ENCODE measurements at regions not wholly inside any gene's neighbourhood (a gene's known extent, or its start where the extent isn't known, plus 50 kb on each side); places are given as distances from the start of the nearest gene placed in this dataset.

DNA sequence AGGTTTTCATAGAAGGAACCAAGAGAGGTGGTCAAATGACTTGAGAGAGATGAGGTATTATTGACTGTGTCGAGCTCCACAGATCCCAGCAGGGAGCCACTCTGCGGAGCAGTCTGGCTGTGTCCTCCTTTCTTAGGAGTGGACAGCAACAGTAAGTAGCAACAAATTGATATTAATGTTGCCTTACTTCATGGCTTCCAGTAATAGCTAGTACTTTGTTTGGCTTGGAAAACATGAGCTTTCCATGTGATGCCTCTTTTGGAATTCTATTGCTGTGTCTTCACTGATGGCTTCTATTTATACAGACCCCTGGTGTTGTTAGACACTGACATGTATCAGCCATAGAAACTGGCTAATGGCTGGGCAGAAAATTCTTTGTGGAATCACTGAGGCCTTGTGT, 531.2 kb upstream of the CCDC196 start:
- no peak overlapping the region for H2AFZ ChIP-seq (ENCODE audit: low read length)
- H3K9me3 ChIP-seq (ENCODE audit: low read depth, low read length), result no peaks in the 10 kb centered on the region
- no peak overlapping the region for H3K4me3 ChIP-seq (ENCODE audit: insufficient read depth, low read length)
- no peaks in the 10 kb centered on the region for H3K4me1 ChIP-seq (ENCODE audit: insufficient read depth, low read length)
- H3K27me3 ChIP-seq (ENCODE audit: insufficient read depth, low read length), result peaks cover 5% of the 10 kb centered on the region
- H4K20me1 ChIP-seq (ENCODE audit: insufficient read depth, low read length), result no peaks in the 10 kb centered on the region
- no peak overlapping the region for H3K27ac ChIP-seq (ENCODE audit: low read depth, low read length)
- H3K36me3 ChIP-seq (ENCODE audit: insufficient read depth, low read length), result no peaks in the 10 kb centered on the region
- H3K79me2 ChIP-seq (ENCODE audit: insufficient read depth, low read length), result no peaks in the 10 kb centered on the region
- TF ChIP-seq, protein P1, sequence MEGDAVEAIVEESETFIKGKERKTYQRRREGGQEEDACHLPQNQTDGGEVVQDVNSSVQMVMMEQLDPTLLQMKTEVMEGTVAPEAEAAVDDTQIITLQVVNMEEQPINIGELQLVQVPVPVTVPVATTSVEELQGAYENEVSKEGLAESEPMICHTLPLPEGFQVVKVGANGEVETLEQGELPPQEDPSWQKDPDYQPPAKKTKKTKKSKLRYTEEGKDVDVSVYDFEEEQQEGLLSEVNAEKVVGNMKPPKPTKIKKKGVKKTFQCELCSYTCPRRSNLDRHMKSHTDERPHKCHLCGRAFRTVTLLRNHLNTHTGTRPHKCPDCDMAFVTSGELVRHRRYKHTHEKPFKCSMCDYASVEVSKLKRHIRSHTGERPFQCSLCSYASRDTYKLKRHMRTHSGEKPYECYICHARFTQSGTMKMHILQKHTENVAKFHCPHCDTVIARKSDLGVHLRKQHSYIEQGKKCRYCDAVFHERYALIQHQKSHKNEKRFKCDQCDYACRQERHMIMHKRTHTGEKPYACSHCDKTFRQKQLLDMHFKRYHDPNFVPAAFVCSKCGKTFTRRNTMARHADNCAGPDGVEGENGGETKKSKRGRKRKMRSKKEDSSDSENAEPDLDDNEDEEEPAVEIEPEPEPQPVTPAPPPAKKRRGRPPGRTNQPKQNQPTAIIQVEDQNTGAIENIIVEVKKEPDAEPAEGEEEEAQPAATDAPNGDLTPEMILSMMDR (IDR thresholded peaks at IDR 0.05; ENCODE audit: extremely low read depth, low read depth, low read length), result no peak
- no peak overlapping the region for H3K4me2 ChIP-seq (ENCODE audit: insufficient read depth, low read length)
- no peak for DNase-seq (ENCODE audit: insufficient read length, low spot score, missing footprints)

DNA sequence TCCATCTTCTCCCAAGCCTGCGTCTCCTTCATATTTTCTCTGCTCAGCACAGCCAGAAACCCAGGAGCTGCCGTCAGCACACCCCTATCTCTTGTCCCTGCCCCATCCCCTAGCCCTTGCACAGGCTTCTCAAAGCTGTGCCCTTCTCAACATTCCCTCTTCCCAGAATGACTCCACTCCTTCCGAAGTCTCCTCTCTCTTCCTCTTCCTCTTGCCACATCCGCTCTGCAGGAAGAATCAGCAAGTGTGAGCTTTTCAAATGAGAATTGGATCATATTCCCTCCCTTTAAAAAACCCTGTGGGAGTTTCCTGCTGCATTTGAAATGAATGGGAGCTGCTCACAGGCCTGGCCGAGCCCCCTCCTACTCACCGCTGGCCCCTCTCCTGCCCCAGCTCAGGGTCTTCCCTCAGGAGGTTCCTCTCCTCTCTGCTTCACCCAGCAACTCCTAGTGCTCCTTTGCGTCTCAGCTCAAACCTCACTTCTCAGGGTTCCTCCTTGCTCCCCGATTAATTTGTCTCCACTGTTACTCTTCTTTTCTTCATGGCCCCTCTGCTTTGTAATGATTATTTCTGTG, 528.5 kb upstream of the CCDC196 start:
- H3K9me3 ChIP-seq (ENCODE audit: low read depth, low read length), result no peaks in the 10 kb centered on the region
- no peak overlapping the region for H3K4me2 ChIP-seq (ENCODE audit: insufficient read depth, low read length)
- DNase-seq (ENCODE audit: insufficient read length, low spot score, missing footprints), result no peak
- H2AFZ ChIP-seq (ENCODE audit: low read length), result no peak overlapping the region
- TF ChIP-seq, protein P1 (IDR thresholded peaks at IDR 0.05; ENCODE audit: extremely low read depth, low read depth, low read length), result no peak
- H3K4me3 ChIP-seq (ENCODE audit: insufficient read depth, low read length), result no peak overlapping the region
- no peaks in the 10 kb centered on the region for H4K20me1 ChIP-seq (ENCODE audit: insufficient read depth, low read length)
- no peaks in the 10 kb centered on the region for H3K79me2 ChIP-seq (ENCODE audit: insufficient read depth, low read length)
- no peak overlapping the region for H3K27ac ChIP-seq (ENCODE audit: low read depth, low read length)
- peaks cover 9% of the 10 kb centered on the region for H3K27me3 ChIP-seq (ENCODE audit: insufficient read depth, low read length)
- H3K4me1 ChIP-seq (ENCODE audit: insufficient read depth, low read length), result no peaks in the 10 kb centered on the region
- H3K36me3 ChIP-seq (ENCODE audit: insufficient read depth, low read length), result no peaks in the 10 kb centered on the region

DNA sequence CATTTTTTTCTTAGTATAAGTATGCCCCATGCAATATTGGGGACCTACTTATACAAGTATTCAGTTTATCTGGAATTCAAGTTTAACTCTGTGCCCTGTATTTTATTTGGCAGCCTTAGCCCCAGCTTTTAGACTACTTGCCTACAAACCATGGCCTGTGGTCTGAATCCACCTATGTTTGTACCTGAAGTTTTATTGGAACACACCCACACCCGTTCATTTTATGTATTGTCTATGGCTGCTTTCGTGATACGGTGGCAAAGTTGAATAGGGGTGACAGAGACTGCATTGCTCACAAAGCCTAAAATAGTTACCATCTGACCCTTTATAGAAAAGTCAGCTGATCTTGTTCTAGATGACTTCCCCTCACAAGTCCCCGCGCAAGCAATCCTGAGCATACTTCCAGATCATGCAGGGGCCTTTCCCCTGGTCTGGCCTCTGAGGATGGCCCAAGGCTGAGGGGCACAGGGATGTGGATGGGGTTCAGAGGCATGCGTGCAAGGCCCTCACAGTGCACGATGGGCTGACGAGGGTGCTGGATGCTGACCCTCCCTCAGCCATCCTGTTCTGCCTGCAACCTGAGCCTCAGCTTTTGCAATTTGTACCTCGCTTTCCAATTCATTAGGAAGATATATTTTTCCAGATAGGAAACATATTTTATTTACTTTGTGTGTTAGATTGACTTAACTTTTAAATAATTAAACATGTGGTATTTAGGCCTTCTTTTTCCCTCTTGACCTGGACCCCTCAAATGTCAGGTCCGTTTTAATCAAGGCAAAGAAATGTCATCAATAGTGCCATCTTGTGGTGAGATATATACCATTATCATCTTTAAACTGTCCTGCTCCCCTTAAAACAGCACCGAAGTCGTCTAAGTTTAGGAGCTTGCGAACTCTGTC, 527.3 kb upstream of the CCDC196 start:
- Histone ChIP-seq H3K79me2 (ENCODE audit: insufficient read depth, low read length) (no peaks in the 10 kb centered on the region), H3K27me3 (ENCODE audit: insufficient read depth, low read length) (peaks cover 10% of the 10 kb centered on the region), H2AFZ (ENCODE audit: low read length) (no peak overlapping the region), H3K27ac (ENCODE audit: low read depth, low read length) (no peak overlapping the region), H3K4me1 (ENCODE audit: insufficient read depth, low read length) (no peaks in the 10 kb centered on the region), H3K4me3 (ENCODE audit: insufficient read depth, low read length) (no peak overlapping the region), H3K9me3 (ENCODE audit: low read depth, low read length) (no peaks in the 10 kb centered on the region), H3K4me2 (ENCODE audit: insufficient read depth, low read length) (no peak overlapping the region), H4K20me1 (ENCODE audit: insufficient read depth, low read length) (no peaks in the 10 kb centered on the region), H3K36me3 (ENCODE audit: insufficient read depth, low read length) (no peaks in the 10 kb centered on the region)
- TF ChIP-seq, protein P1 (IDR thresholded peaks at IDR 0.05; ENCODE audit: extremely low read depth, low read depth, low read length), result peak; percentile 46
- no peak for DNase-seq (ENCODE audit: insufficient read length, low spot score, missing footprints)

DNA sequence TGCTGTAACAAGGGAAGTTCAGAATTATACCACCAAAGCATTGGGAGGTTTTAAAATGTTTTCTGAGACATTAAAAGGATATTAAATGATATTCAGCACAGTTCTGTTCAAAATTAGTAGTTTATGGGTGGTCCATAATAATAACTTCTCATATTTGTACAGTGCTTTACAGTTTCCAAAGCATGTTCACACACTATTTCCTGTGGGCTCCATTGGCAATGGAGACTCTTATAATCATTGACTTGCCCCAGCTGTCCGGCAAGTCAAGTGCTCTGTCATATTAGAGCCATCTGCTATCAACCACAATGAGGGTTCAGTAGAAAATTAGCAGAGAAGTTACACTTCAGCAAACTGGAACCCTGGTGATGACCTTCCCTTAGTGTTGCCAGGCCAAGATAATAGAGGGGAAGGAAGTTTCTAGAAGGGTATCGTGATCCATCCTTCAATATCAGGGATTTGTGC, 526.6 kb upstream of the CCDC196 start:
- Histone ChIP-seq H3K4me3 (ENCODE audit: insufficient read depth, low read length) (no peak overlapping the region), H3K9me3 (ENCODE audit: low read depth, low read length) (no peaks in the 10 kb centered on the region), H3K79me2 (ENCODE audit: insufficient read depth, low read length) (no peaks in the 10 kb centered on the region), H3K27ac (ENCODE audit: low read depth, low read length) (no peak overlapping the region), H2AFZ (ENCODE audit: low read length) (no peak overlapping the region), H3K4me2 (ENCODE audit: insufficient read depth, low read length) (no peak overlapping the region), H4K20me1 (ENCODE audit: insufficient read depth, low read length) (no peaks in the 10 kb centered on the region), H3K4me1 (ENCODE audit: insufficient read depth, low read length) (no peaks in the 10 kb centered on the region), H3K36me3 (ENCODE audit: insufficient read depth, low read length) (no peaks in the 10 kb centered on the region), H3K27me3 (ENCODE audit: insufficient read depth, low read length) (peaks cover 10% of the 10 kb centered on the region)
- DNase-seq (ENCODE audit: insufficient read length, low spot score, missing footprints), result no peak
- TF ChIP-seq, protein P1 (IDR thresholded peaks at IDR 0.05; ENCODE audit: extremely low read depth, low read depth, low read length), result no peak

Measured in osteoblast (primary cell).